GM21381 (cell line): ENCODE measurements at regions not wholly inside any gene's neighbourhood (a gene's known extent, or its start where the extent isn't known, plus 50 kb on each side); places are given as distances from the start of the nearest gene placed in this dataset.
"Not testable (repeated sequence)": the region's sequence is repeated elsewhere in the genome, so short reads cannot be mapped to it uniquely, and the experiment has no call there.

Experiments
- ATAC-seq: cut with Tn5 transposase; IDR thresholded peaks from one replicate; pipeline ENCODE4 v1.9.1; 2021; ENCODE audit warnings: mild to moderate bottlenecking, moderate library complexity; ENCODE audit not compliant: unreplicated experiment

GRCh38 chr7:138169441-138169851, 93.2 kb downstream of the AKR1D1 start:
- ATAC-seq: no peak

GRCh38 chr7:138170298-138170697, 94.0 kb downstream of the AKR1D1 start:
- ATAC-seq: no peak

GRCh38 chr7:138170959-138171703, 94.9 kb downstream of the AKR1D1 start:
- peak; percentile 95 for ATAC-seq

- ATAC-seq: no peak
Observed at GRCh38 chr7:138173548-138173947, 97.3 kb downstream of the AKR1D1 start.

- ATAC-seq: no peak
Observed at GRCh38 chr7:138176060-138176459, 99.8 kb downstream of the AKR1D1 start.

GRCh38 chr7:138184191-138184590, 107.9 kb downstream of the AKR1D1 start:
- no peak for ATAC-seq

GRCh38 chr7:138185132-138185908, 109.1 kb downstream of the AKR1D1 start:
- ATAC-seq: no peak

GRCh38 chr7:138186951-138187351, 110.7 kb downstream of the AKR1D1 start:
- no peak for ATAC-seq

GRCh38 chr7:138188290-138188858, 112.1 kb downstream of the AKR1D1 start:
- no peak for ATAC-seq

GRCh38 chr7:138194567-138194966, 118.3 kb downstream of the AKR1D1 start:
- no peak for ATAC-seq

GRCh38 chr7:138195151-138195571, 118.9 kb downstream of the AKR1D1 start:
- no peak for ATAC-seq

GRCh38 chr7:138196503-138196946, 120.3 kb downstream of the AKR1D1 start:
- not testable (repeated sequence) for ATAC-seq

- ATAC-seq: no peak
Observed at GRCh38 chr7:138196971-138197896, 121.0 kb downstream of the AKR1D1 start.

GRCh38 chr7:138204285-138204981, 128.2 kb downstream of the AKR1D1 start:
- ATAC-seq: no peak

GRCh38 chr7:138204982-138205298, 128.7 kb downstream of the AKR1D1 start:
- no peak for ATAC-seq

- no peak for ATAC-seq
Observed at GRCh38 chr7:138205614-138206150, 129.4 kb downstream of the AKR1D1 start.

GRCh38 chr7:138207555-138207971, 131.3 kb downstream of the AKR1D1 start:
- no peak for ATAC-seq

- ATAC-seq: no peak
Observed at GRCh38 chr7:138208142-138208570, 131.9 kb downstream of the AKR1D1 start.

GRCh38 chr7:138208864-138209263, 132.6 kb downstream of the AKR1D1 start:
- ATAC-seq: no peak

GRCh38 chr7:138212314-138212713, 136.1 kb downstream of the AKR1D1 start:
- ATAC-seq: no peak
